GM12872 (cell line): ENCODE measurements at regions not wholly inside any gene's neighbourhood (a gene's known extent, or its start where the extent isn't known, plus 50 kb on each side); places are given as distances from the start of the nearest gene placed in this dataset.

Experiments used
- TF ChIP-seq, protein P1 (sequence below): IDR thresholded peaks from 3 replicates; pipeline ENCODE4 v1.5.1; 2011; ENCODE audit warnings: low read depth, mild to moderate bottlenecking, low read length, moderate library complexity; ENCODE audit not compliant: insufficient read depth

DNA sequence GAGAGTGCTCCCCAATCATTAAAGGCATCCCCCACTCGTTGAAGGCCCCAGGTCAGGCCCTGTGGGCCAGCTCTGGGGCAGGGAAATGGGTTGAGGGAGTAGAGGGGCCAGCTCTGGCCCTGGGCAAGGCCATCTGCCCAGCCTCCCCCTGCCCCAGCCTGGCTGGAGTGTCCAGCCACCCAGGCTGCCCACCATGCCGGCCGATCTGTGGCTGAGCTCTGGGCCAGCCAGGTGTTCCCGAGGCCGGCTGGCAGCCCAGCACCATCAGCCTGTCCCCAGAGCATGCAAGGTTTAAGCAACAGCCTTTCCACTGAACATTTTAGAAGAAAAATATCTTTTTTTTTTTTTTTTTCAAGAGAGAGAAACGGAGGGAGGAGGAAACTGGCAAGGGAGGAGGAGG is 62.8 kb upstream of the LINGO1 start:
- TF ChIP-seq, protein P1, sequence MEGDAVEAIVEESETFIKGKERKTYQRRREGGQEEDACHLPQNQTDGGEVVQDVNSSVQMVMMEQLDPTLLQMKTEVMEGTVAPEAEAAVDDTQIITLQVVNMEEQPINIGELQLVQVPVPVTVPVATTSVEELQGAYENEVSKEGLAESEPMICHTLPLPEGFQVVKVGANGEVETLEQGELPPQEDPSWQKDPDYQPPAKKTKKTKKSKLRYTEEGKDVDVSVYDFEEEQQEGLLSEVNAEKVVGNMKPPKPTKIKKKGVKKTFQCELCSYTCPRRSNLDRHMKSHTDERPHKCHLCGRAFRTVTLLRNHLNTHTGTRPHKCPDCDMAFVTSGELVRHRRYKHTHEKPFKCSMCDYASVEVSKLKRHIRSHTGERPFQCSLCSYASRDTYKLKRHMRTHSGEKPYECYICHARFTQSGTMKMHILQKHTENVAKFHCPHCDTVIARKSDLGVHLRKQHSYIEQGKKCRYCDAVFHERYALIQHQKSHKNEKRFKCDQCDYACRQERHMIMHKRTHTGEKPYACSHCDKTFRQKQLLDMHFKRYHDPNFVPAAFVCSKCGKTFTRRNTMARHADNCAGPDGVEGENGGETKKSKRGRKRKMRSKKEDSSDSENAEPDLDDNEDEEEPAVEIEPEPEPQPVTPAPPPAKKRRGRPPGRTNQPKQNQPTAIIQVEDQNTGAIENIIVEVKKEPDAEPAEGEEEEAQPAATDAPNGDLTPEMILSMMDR: no peak

DNA sequence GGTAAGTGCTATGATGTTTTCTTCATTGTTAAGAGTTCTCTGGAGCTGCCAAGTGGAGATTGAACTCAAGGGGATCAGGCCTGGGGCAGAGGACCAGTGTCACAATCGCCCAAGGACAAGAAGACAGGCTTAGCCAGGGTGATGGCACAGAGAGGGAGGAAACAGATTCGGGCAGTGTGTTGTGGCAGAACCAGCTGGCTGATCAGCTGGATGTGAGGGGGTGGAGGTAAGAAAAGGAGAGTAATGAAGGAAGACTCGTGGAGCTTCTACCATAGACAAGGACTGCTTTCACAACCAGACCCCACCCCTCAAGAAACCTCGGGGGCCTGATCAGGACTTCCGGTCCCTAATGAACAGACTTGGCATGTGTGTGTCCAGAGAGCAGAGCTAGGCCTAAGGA is 60.9 kb upstream of the LINGO1 start:
- TF ChIP-seq, protein P1: no peak

DNA sequence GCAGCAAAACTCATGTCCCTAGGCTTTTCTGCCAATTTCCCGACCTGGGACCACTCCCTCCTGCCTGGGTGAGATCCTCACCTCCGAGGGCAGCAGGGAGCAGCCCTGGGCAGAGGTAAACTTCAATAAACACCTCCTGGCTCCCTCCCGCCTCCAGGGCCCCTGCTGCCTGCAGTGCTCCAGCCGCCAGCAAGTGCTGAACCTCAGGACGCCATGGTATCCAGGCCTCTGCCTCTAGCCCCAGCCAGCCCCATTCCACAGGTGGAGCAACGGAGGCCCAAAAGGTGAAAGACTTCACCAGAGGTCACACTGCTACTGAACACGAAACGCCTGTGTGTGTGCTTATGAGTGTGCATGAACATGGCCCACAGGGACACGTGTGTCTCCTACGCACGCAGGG is 59.9 kb upstream of the LINGO1 start:
- TF ChIP-seq, protein P1: no peak

DNA sequence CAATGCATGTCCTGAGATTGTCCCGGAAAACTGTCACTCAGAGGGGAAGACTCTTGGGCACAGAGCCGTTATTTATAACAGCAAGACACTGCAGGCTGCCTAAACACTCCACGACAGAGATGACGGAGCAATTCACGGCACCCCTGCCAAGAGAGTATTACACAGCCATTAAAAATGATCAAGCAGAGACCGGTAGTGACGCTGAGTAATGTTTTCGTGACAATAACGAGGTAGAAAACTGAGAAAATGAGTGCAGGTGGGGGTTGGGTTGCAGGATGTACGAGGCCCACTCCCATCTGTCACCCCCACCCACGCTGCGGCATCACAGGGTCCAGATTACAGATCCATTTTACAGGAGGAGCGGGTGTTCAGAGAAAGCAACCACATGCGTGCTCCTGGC is 58.9 kb upstream of the LINGO1 start:
- TF ChIP-seq, protein P1: no peak

DNA sequence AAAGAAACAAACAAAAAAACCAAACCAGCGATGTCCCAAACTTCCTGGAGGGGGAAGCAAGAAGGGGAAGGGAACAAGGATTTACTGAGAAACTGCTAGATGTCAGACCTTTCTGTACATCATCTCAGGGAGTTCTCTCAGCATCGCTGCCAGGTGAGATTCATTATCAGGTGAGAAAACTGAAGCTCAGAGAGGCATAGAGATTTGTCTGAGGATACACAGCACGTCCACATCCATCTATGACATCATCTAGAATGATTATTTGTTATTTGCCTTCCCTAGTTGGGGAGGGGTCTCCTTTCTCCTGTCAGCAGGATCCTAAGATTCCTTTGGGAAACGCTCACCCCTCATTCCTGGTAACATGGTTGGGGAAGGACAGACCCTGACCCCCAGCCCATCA is 57.1 kb upstream of the LINGO1 start:
- TF ChIP-seq, protein P1: no peak

DNA sequence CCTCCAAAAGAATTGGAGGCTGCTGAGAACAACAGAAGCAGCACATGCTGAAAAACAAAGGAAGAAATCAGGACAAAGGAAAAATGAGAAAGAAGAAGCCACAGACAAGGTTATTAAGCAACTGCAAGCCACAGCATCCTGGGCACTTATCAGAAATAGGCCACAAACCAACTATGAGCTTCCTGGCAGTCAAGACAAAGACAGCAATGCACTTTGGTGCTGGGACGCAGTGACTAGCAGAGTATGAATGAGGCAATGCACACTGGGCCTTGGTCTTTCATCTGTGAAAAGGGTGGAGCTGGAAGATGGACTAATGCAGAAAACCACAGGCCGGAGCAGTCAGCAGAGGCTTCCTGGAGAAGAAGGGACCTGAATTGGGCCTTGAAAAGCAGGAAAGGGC is 56.0 kb upstream of the LINGO1 start:
- TF ChIP-seq, protein P1: no peak

DNA sequence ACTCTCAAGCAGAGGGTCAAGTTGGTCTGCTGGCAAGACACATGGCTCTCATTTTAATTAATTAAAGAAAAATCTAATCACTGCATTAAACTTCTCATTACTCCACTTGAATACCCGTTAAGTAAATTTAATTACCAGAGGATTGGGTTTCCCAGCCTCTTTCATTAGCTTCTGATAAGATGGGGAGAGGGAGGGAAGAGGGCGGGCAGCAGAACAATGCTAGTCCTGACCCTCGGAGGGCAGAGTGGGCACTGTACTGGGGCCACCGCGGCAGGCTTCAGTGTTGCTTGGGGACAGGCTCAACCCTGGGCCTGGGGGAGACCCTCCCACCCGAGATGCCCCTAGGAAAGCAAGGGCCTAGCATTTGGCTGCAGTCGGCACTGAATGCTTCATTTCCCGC is 55.6 kb upstream of the LINGO1 start:
- TF ChIP-seq, protein P1: no peak
